Activated CD4-positive, alpha-beta T cell treated with anti-CD3 and anti-CD28 coated beads, Interleukin-2, Interleukin-6, amounts not matched to agents 100 ng/mL and 50 ng/mL, durations not matched to agents 16 hours and 8 hours (primary cell): ENCODE measurements at regions not wholly inside any gene's neighbourhood (a gene's known extent, or its start where the extent isn't known, plus 50 kb on each side); places are given as distances from the start of the nearest gene placed in this dataset.
"Not testable (repeated sequence)": the region's sequence is repeated elsewhere in the genome, so short reads cannot be mapped to it uniquely, and the experiment has no call there.

Experiments
- DNase-seq: peaks from one replicate; pipeline ENCODE4 v3.0.0-alpha.2; 2020

- no peak for DNase-seq
These were observed 102.0 kb upstream of the NREP start for GRCh38 chr5:111859031-111859430.

- no peak for DNase-seq
These were observed 100.6 kb upstream of the NREP start for GRCh38 chr5:111857623-111858022.

DNA sequence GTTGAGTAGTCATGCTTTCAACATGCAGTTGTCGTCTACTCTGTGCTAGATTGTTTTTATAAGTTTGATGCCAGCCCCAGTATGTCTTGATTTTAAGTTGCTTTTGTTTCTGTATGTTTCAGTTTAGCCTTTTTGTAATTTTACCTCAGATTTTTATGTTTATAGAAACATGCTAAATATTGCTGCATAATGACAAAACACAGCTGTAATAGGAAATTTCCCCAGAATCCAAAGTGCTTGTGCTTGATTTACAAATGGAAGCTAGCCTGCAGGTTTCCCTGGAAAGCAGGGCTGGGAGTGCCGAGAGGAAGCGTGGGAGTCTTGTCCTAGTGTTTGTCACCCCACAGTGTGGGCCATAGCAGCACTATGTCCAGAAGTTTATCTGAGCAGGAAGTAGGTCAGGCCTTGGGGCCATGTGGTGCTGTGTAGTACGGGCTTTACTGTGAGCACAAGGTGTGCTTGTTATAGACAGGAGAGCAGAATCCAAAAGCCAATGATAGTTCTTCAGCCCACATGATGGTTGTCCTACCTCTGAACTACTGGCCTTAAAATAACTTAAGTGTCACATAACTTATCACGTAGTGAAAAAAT, 100.0 kb upstream of the NREP start:
- no peak for DNase-seq

- DNase-seq, result no peak
These were observed 98.4 kb upstream of the NREP start for GRCh38 chr5:111855356-111855755.

GRCh38 chr5:111854186-111854585, 97.2 kb upstream of the NREP start:
- no peak for DNase-seq

DNA sequence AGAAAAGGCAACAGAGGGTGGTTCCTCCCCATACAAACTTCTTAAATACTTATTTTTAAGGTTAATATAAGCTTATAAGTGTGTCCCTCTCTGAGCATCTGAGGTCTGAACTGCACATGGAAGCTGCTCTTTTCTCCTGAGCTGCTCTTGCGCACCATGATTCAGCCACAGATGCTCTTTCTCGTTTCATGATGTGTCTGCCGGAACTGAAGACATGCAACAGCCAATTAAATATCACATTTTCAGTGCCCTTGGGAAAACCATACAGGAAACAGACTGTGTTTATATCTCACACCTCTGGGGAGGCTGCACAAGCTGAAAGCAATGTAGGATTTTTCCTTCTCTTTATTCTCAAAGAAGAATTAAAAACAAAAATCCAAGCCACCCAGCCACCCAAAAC, 96.8 kb upstream of the NREP start:
- DNase-seq, result no peak

GRCh38 chr5:111851631-111852548, 94.9 kb upstream of the NREP start:
- no peak for DNase-seq

- DNase-seq, result no peak
These were observed 91.5 kb upstream of the NREP start for GRCh38 chr5:111848476-111848875.

- no peak for DNase-seq
These were observed 90.3 kb upstream of the NREP start for GRCh38 chr5:111847052-111847925.

GRCh38 chr5:111840036-111840674, 83.2 kb upstream of the NREP start:
- DNase-seq, result no peak

DNA sequence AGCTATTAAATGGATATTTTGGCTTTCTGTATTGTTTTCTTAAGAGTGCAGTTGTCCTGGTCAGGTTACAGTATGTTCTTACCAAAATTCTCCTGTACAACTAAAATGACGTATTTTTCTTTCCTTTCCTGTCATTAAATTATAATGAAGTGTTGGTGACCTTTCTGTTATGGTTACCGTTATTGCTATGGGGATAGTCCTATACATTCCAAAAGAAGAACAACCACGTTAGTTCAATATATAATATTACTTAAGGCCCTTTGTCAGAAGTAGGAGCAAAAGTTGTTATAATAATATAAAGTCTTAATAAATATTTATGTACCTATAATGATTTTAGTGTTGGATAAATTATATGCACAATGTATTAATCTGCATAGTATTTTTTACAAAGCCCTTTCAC, 82.4 kb upstream of the NREP start:
- DNase-seq, result no peak

GRCh38 chr5:111836426-111836825, 79.4 kb upstream of the NREP start:
- DNase-seq, result no peak

DNA sequence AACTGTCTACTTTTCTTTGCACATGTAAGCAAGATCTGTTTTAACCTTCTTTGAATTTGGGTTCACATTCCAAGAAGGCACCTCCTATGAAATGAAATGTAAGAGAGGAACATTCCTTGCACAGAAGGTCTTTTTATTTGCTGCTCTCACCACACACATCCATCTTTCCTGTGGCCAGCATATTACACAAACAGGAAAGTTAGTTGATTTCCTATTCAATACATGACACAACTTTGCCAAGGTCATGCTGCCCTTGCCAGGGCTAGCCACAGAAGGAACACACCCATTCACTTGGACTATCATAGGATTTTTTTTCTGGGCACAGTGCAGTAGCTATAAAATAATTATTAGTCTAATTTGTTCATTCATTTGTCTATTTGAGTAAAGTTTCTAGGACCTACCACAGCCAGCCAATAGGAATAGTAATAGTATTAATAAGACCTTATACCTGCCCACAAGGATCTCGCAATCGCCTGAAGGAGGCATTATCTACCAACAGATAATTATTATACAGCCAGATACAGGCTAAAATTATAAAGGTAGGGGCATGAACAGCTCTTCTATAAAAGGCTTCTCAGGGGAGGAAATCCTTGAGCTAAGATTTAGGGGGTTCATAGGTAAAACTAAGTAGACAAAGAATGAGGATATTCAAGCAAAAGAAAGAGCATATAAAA, 78.1 kb upstream of the NREP start:
- DNase-seq, result no peak

- DNase-seq, result no peak
These were observed 73.3 kb upstream of the NREP start for GRCh38 chr5:111830333-111830732.

DNA sequence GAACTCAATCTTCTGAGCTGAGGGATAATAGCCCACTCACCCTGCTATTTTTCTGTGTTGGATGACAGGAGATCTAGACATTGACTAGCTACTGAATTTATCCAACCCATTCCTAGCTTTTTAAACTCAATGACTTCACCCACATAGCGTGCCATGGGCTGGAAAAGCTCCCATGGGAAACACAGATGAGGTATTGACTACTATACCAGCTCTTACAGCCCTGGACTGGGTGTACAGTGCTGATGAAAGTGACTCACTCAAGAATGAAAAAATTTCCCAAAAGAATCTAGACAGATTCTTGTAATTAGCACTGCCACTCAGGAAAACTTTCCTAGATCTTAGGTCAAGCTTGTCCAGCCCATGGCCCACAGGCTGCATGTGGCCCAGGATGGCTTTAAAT, 72.7 kb upstream of the NREP start:
- DNase-seq, result no peak

GRCh38 chr5:111826064-111826463, 69.1 kb upstream of the NREP start:
- DNase-seq, result no peak

DNA sequence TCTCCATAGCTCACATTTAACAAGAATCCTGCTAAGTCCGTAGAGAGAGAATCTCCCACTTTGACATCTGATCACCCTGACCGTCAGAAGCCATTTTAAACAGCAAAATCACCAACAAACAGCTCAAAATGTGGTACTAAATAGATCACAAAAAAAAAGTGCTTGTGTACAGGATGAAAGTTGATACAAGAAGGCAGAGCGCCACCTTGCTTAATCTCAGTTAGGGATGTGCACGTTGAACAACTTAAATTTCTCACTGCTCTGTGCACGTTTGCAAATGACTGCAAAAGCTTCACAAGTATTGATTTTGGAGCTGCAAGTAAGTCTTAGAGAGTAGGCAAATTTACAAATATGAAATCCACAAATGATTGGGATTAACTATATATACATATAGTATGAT, 63.1 kb upstream of the NREP start:
- DNase-seq, result no peak

DNA sequence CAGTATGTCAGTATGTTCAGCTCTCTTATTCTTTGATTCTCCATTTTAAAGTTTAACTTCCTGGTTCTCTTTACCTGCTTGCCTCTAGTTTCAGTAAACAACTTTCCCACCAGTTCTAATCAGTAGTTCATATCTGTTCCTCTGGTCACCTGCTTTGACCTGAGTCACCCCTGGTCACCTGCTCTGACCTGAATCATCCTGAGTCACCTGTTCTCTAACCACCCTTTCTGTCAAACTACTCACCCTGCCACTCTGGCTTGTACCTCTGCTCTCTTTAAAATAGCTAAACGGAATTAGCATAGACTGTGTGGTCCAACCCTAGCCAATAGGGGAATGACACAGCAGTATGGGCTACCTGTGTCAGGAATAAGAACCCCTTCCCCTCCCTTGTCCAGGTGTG, 62.0 kb upstream of the NREP start:
- DNase-seq, result not testable (repeated sequence)

DNA sequence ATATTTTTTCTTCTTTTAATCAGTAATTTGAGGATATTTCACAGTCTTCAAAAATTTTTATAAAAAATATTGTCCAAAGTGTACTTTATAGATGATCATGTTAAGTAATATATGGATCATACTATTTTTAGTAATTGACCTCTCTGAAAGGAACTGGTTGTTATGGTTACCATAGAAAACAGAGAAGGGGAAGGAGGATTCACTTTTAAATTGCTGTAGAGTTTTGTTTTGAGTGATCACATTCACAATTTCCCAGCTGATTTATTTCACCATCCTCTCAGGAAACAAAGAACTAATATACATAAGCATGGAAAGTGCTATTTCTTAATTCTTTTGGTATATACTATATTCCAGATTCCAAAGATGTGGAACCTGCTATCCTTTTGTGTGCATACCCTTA, 56.5 kb upstream of the NREP start:
- DNase-seq, result no peak

DNA sequence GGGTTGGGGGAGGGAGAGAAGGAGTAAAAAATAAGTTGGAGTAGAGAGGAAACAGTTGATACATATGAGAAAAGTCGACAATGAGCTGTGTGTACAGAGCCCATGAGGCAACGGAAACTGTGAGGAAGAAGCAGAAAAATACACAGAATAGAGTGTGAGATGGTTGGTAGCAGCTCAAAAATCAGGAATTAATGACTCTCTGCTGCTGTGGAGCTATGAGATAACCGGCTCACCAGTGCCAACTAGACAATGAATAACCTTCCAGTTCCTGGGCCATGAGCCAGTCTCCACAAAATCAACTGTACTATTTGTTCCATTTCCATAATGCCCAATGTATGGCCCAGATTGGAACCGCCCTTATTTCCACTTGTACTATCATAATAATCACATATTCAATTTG, 53.1 kb upstream of the NREP start:
- no peak for DNase-seq
